HepG2 (cell line): ENCODE measurements at regions not wholly inside any gene's neighbourhood (a gene's known extent, or its start where the extent isn't known, plus 50 kb on each side); places are given as distances from the start of the nearest gene placed in this dataset.

ENCODE experiments used
- ATAC-seq: fragments of 200-7000 bp; cut with Tn5 transposase; 3 replicates; pipeline ENCODE4 v1.9.1; 2020; ENCODE audit warnings: mild to moderate bottlenecking, moderate library complexity
- BruUV-seq: library from RNA; stranded (reverse); fragments of 400-500 nt; replicated peaks from 2 replicates; lab custom pipeline; 2021; lab: Mats Ljungman, UMichigan
- CTCF ChIA-PET: fragments of 300-600 bp; formaldehyde crosslinking; extraction: SDS; loops from one replicate; lab custom pipeline; 2021; ENCODE audit warnings: low total read pairs, inconsistent platforms, low intra/inter-chr PET ratio; lab: Yijun Ruan, JAX
- POLR2A ChIA-PET: fragments of 350-600 bp; sonication (Branson Sonifier 250); formaldehyde crosslinking; loops from one replicate; lab custom pipeline; 2020; ENCODE audit warnings: antibody characterized with exemption, inconsistent platforms; lab: Yijun Ruan, JAX
- DNase-seq: peaks from one replicate; pipeline ENCODE4 v3.0.0-alpha.2; 2015; ENCODE audit warnings: low spot score
- FAIRE-seq: peaks from 3 replicates; lab custom pipeline; 2011; peaks lifted over from hg19 to GRCh38; lab: Jason Lieb, UNC
- H2AFZ ChIP-seq: one replicate; pipeline ENCODE4 v1.6.1; 2011; ENCODE audit warnings: low read length, inconsistent platforms
- H3K27ac ChIP-seq: fragments of 300-600 bp; 3 replicates; pipeline ENCODE4 v1.8.0; 2011; ENCODE audit warnings: mixed run types, mild to moderate bottlenecking, mixed read lengths, low read length, inconsistent platforms; ENCODE audit not compliant: insufficient read depth; ENCODE audit errors: extremely low read length
- H3K27me3 ChIP-seq, 2 experiments: fragments of 200-600 bp in 1 of 2; 2 replicates in 1 of 2; 3 replicates in 1 of 2; pipeline versions ENCODE4 v1.6.0 to v1.8.0; 2011; ENCODE audit warnings: low read length in 2 of 2, mild to moderate bottlenecking in 2 of 2, moderate library complexity in 2 of 2, inconsistent platforms in 1 of 2; ENCODE audit not compliant: insufficient read depth in 2 of 2, control insufficient read depth in 1 of 2
- H3K36me3 ChIP-seq, 2 experiments: fragments of 200-600 bp in 1 of 2; replicated peaks in 1 of 2; 2 replicates in 1 of 2; 3 replicates in 1 of 2; pipeline versions ENCODE4 v1.5.1 to v1.8.0; 2011; ENCODE audit warnings: low read length in 2 of 2, inconsistent platforms in 1 of 2; ENCODE audit not compliant: insufficient read depth in 2 of 2, control insufficient read depth in 1 of 2
- H3K4me1 ChIP-seq: 2 replicates; pipeline ENCODE4 v1.5.1; 2012; ENCODE audit warnings: low read length, inconsistent platforms; ENCODE audit not compliant: insufficient read depth
- H3K4me2 ChIP-seq: 2 replicates; pipeline ENCODE4 v1.6.0; 2011; ENCODE audit warnings: low read depth, low read length, inconsistent platforms
- H3K4me3 ChIP-seq, 3 experiments: fragments of 200-600 bp in 1 of 3; sonication (generic), shearing (Covaris generic) in 1 of 3; replicated peaks in 1 of 3; 2 replicates each; pipeline ENCODE4 v1.5.1; 2011 to 2016; ENCODE audit warnings: low read length in 3 of 3, inconsistent platforms in 2 of 3, low read depth in 2 of 3, mild to moderate bottlenecking in 2 of 3, control low read depth in 1 of 3, mixed read lengths in 1 of 3; ENCODE audit not compliant: insufficient read depth in 1 of 3
- H3K79me2 ChIP-seq: one replicate; pipeline ENCODE4 v1.6.1; 2011; ENCODE audit warnings: low read length, inconsistent platforms; ENCODE audit not compliant: insufficient read depth
- H3K9ac ChIP-seq: 2 replicates; pipeline ENCODE4 v1.6.0; 2011; ENCODE audit warnings: mild to moderate bottlenecking, low read depth, low read length, inconsistent platforms; ENCODE audit not compliant: insufficient read depth
- H3K9me3 ChIP-seq: 2 replicates; pipeline ENCODE4 v1.5.1; 2012; ENCODE audit warnings: mild to moderate bottlenecking, low read length
- H4K20me1 ChIP-seq: 2 replicates; pipeline ENCODE4 v1.6.0; 2011; ENCODE audit warnings: inconsistent platforms, mild to moderate bottlenecking, low read length, moderate library complexity; ENCODE audit not compliant: insufficient read depth
- ARID4A ChIP-seq: sonication (generic); formaldehyde crosslinking; IDR thresholded peaks from 2 replicates; pipeline ENCODE4 v1.5.0; 2020; ENCODE audit warnings: mild to moderate bottlenecking, missing genetic modification reagents, borderline replicate concordance
- CBFB ChIP-seq: sonication (generic); formaldehyde crosslinking; IDR thresholded peaks from 2 replicates; pipeline ENCODE4 v1.4.0; 2020; ENCODE audit warnings: missing genetic modification reagents
- CHD4 ChIP-seq: fragments of 200-600 bp; sonication (generic); IDR thresholded peaks from 2 replicates; pipeline ENCODE4 v1.7.0; 2017; ENCODE audit warnings: mild to moderate bottlenecking, low read length, borderline replicate concordance
- ERF ChIP-seq: IDR thresholded peaks from 2 replicates; pipeline ENCODE4 v1.6.1; 2018; ENCODE audit warnings: missing biosample characterization, missing genetic modification reagents
- NFE2 ChIP-seq: sonication (generic); formaldehyde crosslinking; IDR thresholded peaks from 2 replicates; pipeline ENCODE4 v1.4.0; 2020; ENCODE audit warnings: missing genetic modification reagents
- NFYC ChIP-seq: IDR thresholded peaks from 2 replicates; pipeline ENCODE4 v1.6.1; 2016; ENCODE audit warnings: missing genetic modification reagents, missing compliant biosample characterization
- NR2C2 ChIP-seq: sonication (generic); formaldehyde crosslinking; IDR thresholded peaks from 2 replicates; pipeline ENCODE4 v1.4.0; 2020; ENCODE audit warnings: missing genetic modification reagents, mild to moderate bottlenecking, moderate library complexity, borderline replicate concordance
- SNAPC5 ChIP-seq: sonication (generic); formaldehyde crosslinking; IDR thresholded peaks from 2 replicates; pipeline ENCODE4 v1.8.1; 2023; ENCODE audit warnings: mild to moderate bottlenecking, missing genetic modification reagents, borderline replicate concordance
- ZNF510 ChIP-seq: sonication (generic); formaldehyde crosslinking; IDR thresholded peaks from 2 replicates; pipeline ENCODE4 v1.4.0; 2020; ENCODE audit warnings: low read depth, mild to moderate bottlenecking, missing genetic modification reagents
- ZNF619 ChIP-seq: sonication (generic); formaldehyde crosslinking; IDR thresholded peaks from 2 replicates; pipeline ENCODE4 v1.4.0; 2020; ENCODE audit warnings: mild to moderate bottlenecking, missing genetic modification reagents
- whole genome bisulfite sequencing: methylation state at CpG from one replicate; pipeline ENCODE4 v1.1.6; 2017; ENCODE audit warnings: low lambda C conversion rate; 5-methylcytosine and 5-hydroxymethylcytosine counted together
- in situ Hi-C: cut with HindIII; loops from 2 replicates; pipeline ENCODE4 v1.10.0; 2017; ENCODE audit warnings: low pct_unique_long_range_greater_than_20kb; ENCODE audit not compliant: extremely low pct_ligation_motif_present
- intact Hi-C: fragments of 100-400 bp; cut with micrococcal nuclease; formaldehyde crosslinking; loops from one replicate; pipeline ENCODE4 v1.10.0; 2022; ENCODE audit not compliant: unreplicated experiment
- TF ChIP-seq, protein P1 (sequence below): sonication (generic); formaldehyde crosslinking; IDR thresholded peaks from 2 replicates; pipeline ENCODE4 v1.8.0; 2023; ENCODE audit warnings: mild to moderate bottlenecking, missing genetic modification reagents
- TF ChIP-seq, protein P2 (sequence below): sonication (generic); formaldehyde crosslinking; IDR thresholded peaks from 2 replicates; pipeline ENCODE4 v1.5.0; 2020; ENCODE audit warnings: mild to moderate bottlenecking, missing genetic modification reagents, borderline replicate concordance
- TF ChIP-seq, protein P3 (sequence below): sonication (generic); formaldehyde crosslinking; IDR thresholded peaks from 2 replicates; pipeline ENCODE4 v1.9.0; 2021; ENCODE audit warnings: missing genetic modification reagents, borderline replicate concordance

- ChIA-PET CTCF (no interaction called here), POLR2A (no interaction called here)
- DNase-seq (no peak), ATAC-seq (no peak), FAIRE-seq (no peak)
- intact Hi-C loops, result no loop called here
- Histone ChIP-seq H4K20me1 (no peaks in the 10 kb centered on the region), H3K27ac (no peak overlapping the region), H3K9me3 (no peaks in the 10 kb centered on the region), H3K4me3 (no peak overlapping the region), H3K4me1 (peaks cover 38% of the 10 kb centered on the region), H2AFZ (no peak overlapping the region), H3K27me3 (no peaks in the 10 kb centered on the region), H3K9ac (no peak overlapping the region), H3K79me2 (no peaks in the 10 kb centered on the region), H3K4me2 (no peak overlapping the region), H3K36me3 (no peaks in the 10 kb centered on the region)
- no TSS peak for BruUV-seq
- in situ Hi-C loops, result loop anchor here (25.0 kb wide), 1 partner anchor 657 kb away; the partner anchor contains the start of gene OTX1
- WGBS, result 37% methylated on average over 5 of the region's 5 CpGs
- no peak for TF ChIP-seq ZNF619 (CRISPR knock-in tag)
- no peak for TF ChIP-seq CBFB (CRISPR knock-in tag)
- TF ChIP-seq NFYC (CRISPR knock-in tag), result no peak
- TF ChIP-seq NFE2 (CRISPR knock-in tag), result no peak
- TF ChIP-seq SNAPC5 (CRISPR knock-in tag), result no peak
- TF ChIP-seq ARID4A (CRISPR knock-in tag), result no peak
- no peak for TF ChIP-seq ERF (CRISPR knock-in tag)
- no peak for TF ChIP-seq ZNF510 (CRISPR knock-in tag)
- TF ChIP-seq, protein P1, sequence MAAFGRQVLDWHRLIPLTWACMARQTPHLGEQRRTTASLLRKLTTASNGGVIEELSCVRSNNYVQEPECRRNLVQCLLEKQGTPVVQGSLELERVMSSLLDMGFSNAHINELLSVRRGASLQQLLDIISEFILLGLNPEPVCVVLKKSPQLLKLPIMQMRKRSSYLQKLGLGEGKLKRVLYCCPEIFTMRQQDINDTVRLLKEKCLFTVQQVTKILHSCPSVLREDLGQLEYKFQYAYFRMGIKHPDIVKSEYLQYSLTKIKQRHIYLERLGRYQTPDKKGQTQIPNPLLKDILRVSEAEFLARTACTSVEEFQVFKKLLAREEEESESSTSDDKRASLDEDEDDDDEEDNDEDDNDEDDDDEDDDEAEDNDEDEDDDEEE (CRISPR knock-in tag), result no peak
- no peak for TF ChIP-seq CHD4
- TF ChIP-seq, protein P2, sequence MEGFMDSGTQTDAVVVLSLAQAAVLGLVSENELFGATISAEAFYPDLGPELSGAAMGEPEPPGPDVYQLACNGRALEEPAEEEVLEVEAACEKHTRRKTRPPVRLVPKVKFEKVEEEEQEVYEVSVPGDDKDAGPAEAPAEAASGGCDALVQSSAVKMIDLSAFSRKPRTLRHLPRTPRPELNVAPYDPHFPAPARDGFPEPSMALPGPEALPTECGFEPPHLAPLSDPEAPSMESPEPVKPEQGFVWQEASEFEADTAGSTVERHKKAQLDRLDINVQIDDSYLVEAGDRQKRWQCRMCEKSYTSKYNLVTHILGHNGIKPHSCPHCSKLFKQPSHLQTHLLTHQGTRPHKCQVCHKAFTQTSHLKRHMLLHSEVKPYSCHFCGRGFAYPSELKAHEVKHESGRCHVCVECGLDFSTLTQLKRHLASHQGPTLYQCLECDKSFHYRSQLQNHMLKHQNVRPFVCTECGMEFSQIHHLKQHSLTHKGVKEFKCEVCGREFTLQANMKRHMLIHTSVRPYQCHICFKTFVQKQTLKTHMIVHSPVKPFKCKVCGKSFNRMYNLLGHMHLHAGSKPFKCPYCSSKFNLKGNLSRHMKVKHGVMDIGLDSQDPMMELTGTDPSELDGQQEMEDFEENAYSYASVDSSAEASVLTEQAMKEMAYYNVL (CRISPR knock-in tag), result no peak
- TF ChIP-seq NR2C2 (CRISPR knock-in tag), result no peak
- TF ChIP-seq, protein P3, sequence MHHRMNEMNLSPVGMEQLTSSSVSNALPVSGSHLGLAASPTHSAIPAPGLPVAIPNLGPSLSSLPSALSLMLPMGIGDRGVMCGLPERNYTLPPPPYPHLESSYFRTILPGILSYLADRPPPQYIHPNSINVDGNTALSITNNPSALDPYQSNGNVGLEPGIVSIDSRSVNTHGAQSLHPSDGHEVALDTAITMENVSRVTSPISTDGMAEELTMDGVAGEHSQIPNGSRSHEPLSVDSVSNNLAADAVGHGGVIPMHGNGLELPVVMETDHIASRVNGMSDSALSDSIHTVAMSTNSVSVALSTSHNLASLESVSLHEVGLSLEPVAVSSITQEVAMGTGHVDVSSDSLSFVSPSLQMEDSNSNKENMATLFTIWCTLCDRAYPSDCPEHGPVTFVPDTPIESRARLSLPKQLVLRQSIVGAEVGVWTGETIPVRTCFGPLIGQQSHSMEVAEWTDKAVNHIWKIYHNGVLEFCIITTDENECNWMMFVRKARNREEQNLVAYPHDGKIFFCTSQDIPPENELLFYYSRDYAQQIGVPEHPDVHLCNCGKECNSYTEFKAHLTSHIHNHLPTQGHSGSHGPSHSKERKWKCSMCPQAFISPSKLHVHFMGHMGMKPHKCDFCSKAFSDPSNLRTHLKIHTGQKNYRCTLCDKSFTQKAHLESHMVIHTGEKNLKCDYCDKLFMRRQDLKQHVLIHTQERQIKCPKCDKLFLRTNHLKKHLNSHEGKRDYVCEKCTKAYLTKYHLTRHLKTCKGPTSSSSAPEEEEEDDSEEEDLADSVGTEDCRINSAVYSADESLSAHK (CRISPR knock-in tag), result no peak
Observed at GRCh38 chr2:62404913-62405312, 101.1 kb downstream of the TMEM17 start.
